K562 (cell line): ENCODE measurements at regions not wholly inside any gene's neighbourhood (a gene's known extent, or its start where the extent isn't known, plus 50 kb on each side); places are given as distances from the start of the nearest gene placed in this dataset.

Source experiments
- EP300 ChIP-seq: IDR thresholded peaks from 2 replicates; pipeline ENCODE4 v1.6.1; 2012; ENCODE audit warnings: low read length, improper control_type of control experiment
- EZH2 ChIP-seq: IDR thresholded peaks from 2 replicates; pipeline ENCODE4 v1.6.1; 2012; ENCODE audit warnings: low read depth, mild to moderate bottlenecking, inconsistent platforms, low read length, borderline replicate concordance
- RAD51 ChIP-seq: fragments of 450-650 bp; IDR thresholded peaks from 2 replicates; pipeline ENCODE4 v1.7.1; 2016; ENCODE audit warnings: low read depth, mild to moderate bottlenecking, borderline replicate concordance
- RBM39 ChIP-seq: fragments of 200-400 bp; formaldehyde crosslinking; optimal IDR thresholded peaks from 2 replicates; pipeline ENCODE3; 2018; ENCODE audit warnings: low read depth, low read length
- TAF1 ChIP-seq: IDR thresholded peaks from 2 replicates; pipeline ENCODE4 v1.6.1; 2011; ENCODE audit warnings: mild to moderate bottlenecking, low read length, moderate library complexity; ENCODE audit not compliant: insufficient read depth, control insufficient read depth, severe bottlenecking; ENCODE audit errors: extremely low read depth
- ZNF77 ChIP-seq: fragments of 250-450 bp; sonication (Bioruptor Pico); IDR thresholded peaks from 2 replicates; pipeline ENCODE4 v1.5.0; 2020

- TF ChIP-seq RAD51 = no peak
- TF ChIP-seq RBM39 = no peak
- TF ChIP-seq ZNF77 (CRISPR knock-in tag) = no peak
- TF ChIP-seq TAF1 = no peak
- no peak for TF ChIP-seq EZH2
- TF ChIP-seq EP300 = no peak
Observed at GRCh38 chr9:108766626-108767161, 89.1 kb downstream of the ACTL7B start.
